Ishikawa (cell line): ENCODE measurements at regions not wholly inside any gene's neighbourhood (a gene's known extent, or its start where the extent isn't known, plus 50 kb on each side); places are given as distances from the start of the nearest gene placed in this dataset.

Experiments
- CEBPB ChIP-seq: IDR thresholded peaks from 2 replicates; pipeline ENCODE4 v1.6.1; 2012
- EP300 ChIP-seq: IDR thresholded peaks from 2 replicates; pipeline ENCODE4 v1.6.1; 2012; ENCODE audit warnings: borderline replicate concordance
- FOXM1 ChIP-seq: IDR thresholded peaks from 2 replicates; pipeline ENCODE4 v1.6.1; 2012; ENCODE audit warnings: low read depth, borderline replicate concordance
- TAF1 ChIP-seq: IDR thresholded peaks from 2 replicates; pipeline ENCODE4 v1.6.1; 2012; ENCODE audit warnings: low read depth, mild to moderate bottlenecking
- TCF12 ChIP-seq: IDR thresholded peaks from 2 replicates; pipeline ENCODE4 v1.6.1; 2012; ENCODE audit warnings: low read depth
- TEAD4 ChIP-seq: IDR thresholded peaks from 2 replicates; pipeline ENCODE4 v1.6.1; 2012
- TF ChIP-seq, protein P1 (sequence below): IDR thresholded peaks from 2 replicates; pipeline ENCODE4 v1.6.1; 2012

- TF ChIP-seq TAF1 (no peak), TEAD4 (no peak), CEBPB (no peak), FOXM1 (no peak), TCF12 (no peak), EP300 (no peak)
- TF ChIP-seq, protein P1, sequence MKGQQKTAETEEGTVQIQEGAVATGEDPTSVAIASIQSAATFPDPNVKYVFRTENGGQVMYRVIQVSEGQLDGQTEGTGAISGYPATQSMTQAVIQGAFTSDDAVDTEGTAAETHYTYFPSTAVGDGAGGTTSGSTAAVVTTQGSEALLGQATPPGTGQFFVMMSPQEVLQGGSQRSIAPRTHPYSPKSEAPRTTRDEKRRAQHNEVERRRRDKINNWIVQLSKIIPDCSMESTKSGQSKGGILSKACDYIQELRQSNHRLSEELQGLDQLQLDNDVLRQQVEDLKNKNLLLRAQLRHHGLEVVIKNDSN = no peak
These were observed 54.6 kb upstream of the ANO5 start for GRCh38 chr11:22138264-22138663.
